OCI-LY1 (cell line): ENCODE measurements at regions not wholly inside any gene's neighbourhood (a gene's known extent, or its start where the extent isn't known, plus 50 kb on each side); places are given as distances from the start of the nearest gene placed in this dataset.

Experiments
- H2AFZ ChIP-seq: fragments of 200-600 bp; sonication (generic), shearing (Covaris generic); 2 replicates; pipeline ENCODE4 v1.6.0; 2014; ENCODE audit warnings: antibody characterized with exemption, mild to moderate bottlenecking, low read length
- H3F3A ChIP-seq: fragments of 200-600 bp; sonication (generic), shearing (Covaris generic); 2 replicates; pipeline ENCODE4 v1.6.0; 2014; ENCODE audit warnings: mild to moderate bottlenecking, antibody characterized with exemption, low read length, moderate library complexity; ENCODE audit not compliant: insufficient read depth
- H3K27ac ChIP-seq: fragments of 200-600 bp; sonication (generic); 2 replicates; pipeline ENCODE4 v1.5.1; 2014; ENCODE audit warnings: low read length, mixed run types, mild to moderate bottlenecking, low read depth; ENCODE audit not compliant: poor library complexity, severe bottlenecking
- H3K27me3 ChIP-seq: fragments of 200-600 bp; sonication (generic); 2 replicates; pipeline ENCODE4 v1.6.0; 2014; ENCODE audit warnings: antibody characterized with exemption, mild to moderate bottlenecking, low read length, moderate library complexity; ENCODE audit not compliant: insufficient read depth
- H3K36me3 ChIP-seq: fragments of 200-600 bp; sonication (generic); 2 replicates; pipeline ENCODE4 v1.6.1; 2014; ENCODE audit warnings: mild to moderate bottlenecking, antibody characterized with exemption, low read length, moderate library complexity, mixed read lengths; ENCODE audit not compliant: insufficient read depth
- H3K4me1 ChIP-seq: fragments of 200-600 bp; sonication (generic); 2 replicates; pipeline ENCODE4 v1.5.1; 2014; ENCODE audit warnings: mild to moderate bottlenecking, low read length, moderate library complexity; ENCODE audit not compliant: insufficient read depth, severe bottlenecking
- H3K4me2 ChIP-seq: fragments of 200-600 bp; sonication (generic), shearing (Covaris generic); 2 replicates; pipeline ENCODE4 v1.6.1; 2014; ENCODE audit warnings: low read length
- H3K4me3 ChIP-seq: fragments of 200-600 bp; sonication (generic); 2 replicates; pipeline ENCODE4 v1.5.1; 2014; ENCODE audit warnings: low read length, low read depth, mild to moderate bottlenecking, mixed read lengths; ENCODE audit not compliant: poor library complexity, severe bottlenecking
- H3K79me2 ChIP-seq: fragments of 200-600 bp; shearing (Covaris generic); 2 replicates; pipeline ENCODE4 v1.6.1; 2016; ENCODE audit warnings: mixed run types, low read length, mixed read lengths; ENCODE audit not compliant: insufficient read depth
- H3K9ac ChIP-seq: fragments of 200-600 bp; sonication (generic), shearing (Covaris generic); 2 replicates; pipeline ENCODE4 v1.6.1; 2014; ENCODE audit warnings: mild to moderate bottlenecking, low read length, mixed read lengths
- H3K9me2 ChIP-seq: fragments of 200-600 bp; sonication (generic), shearing (Covaris generic); 2 replicates; pipeline ENCODE4 v1.6.1; 2014; ENCODE audit warnings: low read depth, mild to moderate bottlenecking, low read length, mixed read lengths
- H3K9me3 ChIP-seq: fragments of 200-600 bp; shearing (Covaris generic); 2 replicates; pipeline ENCODE4 v1.6.1; 2014; ENCODE audit warnings: low read length, mixed read lengths
- H4K20me1 ChIP-seq: fragments of 200-600 bp; sonication (generic), shearing (Covaris generic); 2 replicates; pipeline ENCODE4 v1.6.0; 2016; ENCODE audit warnings: mild to moderate bottlenecking, low read length; ENCODE audit not compliant: insufficient read depth
- CTCF ChIP-seq: fragments of 200-600 bp; sonication (generic), shearing (Covaris generic); IDR thresholded peaks from 2 replicates; pipeline ENCODE4 v1.5.1; 2017; ENCODE audit warnings: mild to moderate bottlenecking, antibody characterized with exemption, low read length, moderate library complexity, mixed read lengths
- EZH2 ChIP-seq: fragments of 200-600 bp; sonication (generic), shearing (Covaris generic); IDR thresholded peaks from 2 replicates; pipeline ENCODE4 v1.8.0; 2017; ENCODE audit warnings: borderline replicate concordance, mixed run types, mild to moderate bottlenecking, antibody characterized with exemption, low read length, moderate library complexity, mixed read lengths

- Histone ChIP-seq H3K9me3 (no peaks in the 10 kb centered on the region), H3K27ac (no peak overlapping the region)
Measured at GRCh38 chr20:6994452-6994851, 227.0 kb downstream of the BMP2 start.

GRCh38 chr20:6998909-6999308 is 231.4 kb downstream of the BMP2 start:
- Histone ChIP-seq H3K4me2 (no peak overlapping the region), H3K9ac (no peak overlapping the region)
- TF ChIP-seq EZH2 (no peak), CTCF (no peak)

More at GRCh38 chr20:6994452-6994851, 227.0 kb downstream of the BMP2 start:
- no peaks in the 10 kb centered on the region for H3F3A ChIP-seq
- no peaks in the 10 kb centered on the region for H3K4me1 ChIP-seq
- no peak for TF ChIP-seq CTCF
- TF ChIP-seq EZH2: no peak
- no peak overlapping the region for H3K9ac ChIP-seq
- H3K4me3 ChIP-seq: no peak overlapping the region
- H3K27me3 ChIP-seq: no peaks in the 10 kb centered on the region
- H4K20me1 ChIP-seq: no peaks in the 10 kb centered on the region
- H2AFZ ChIP-seq: no peak overlapping the region
- H3K9me2 ChIP-seq: no peaks in the 10 kb centered on the region
- H3K36me3 ChIP-seq: no peaks in the 10 kb centered on the region
- no peaks in the 10 kb centered on the region for H3K79me2 ChIP-seq
- no peak overlapping the region for H3K4me2 ChIP-seq

GRCh38 chr20:6999381-6999780 is 231.9 kb downstream of the BMP2 start:
- Histone ChIP-seq H3K4me1 (no peaks in the 10 kb centered on the region), H3K9me3 (no peaks in the 10 kb centered on the region), H2AFZ (no peak overlapping the region), H3K9me2 (no peaks in the 10 kb centered on the region), H3F3A (no peaks in the 10 kb centered on the region), H3K4me3 (no peak overlapping the region), H3K4me2 (no peak overlapping the region), H3K27me3 (no peaks in the 10 kb centered on the region), H3K9ac (no peak overlapping the region), H3K36me3 (no peaks in the 10 kb centered on the region), H4K20me1 (no peaks in the 10 kb centered on the region), H3K27ac (no peak overlapping the region), H3K79me2 (no peaks in the 10 kb centered on the region)
- TF ChIP-seq EZH2 (no peak), CTCF (no peak)

More at GRCh38 chr20:6998909-6999308, 231.4 kb downstream of the BMP2 start:
- no peaks in the 10 kb centered on the region for H3K4me1 ChIP-seq
- H3K4me3 ChIP-seq: no peak overlapping the region
- H3K9me3 ChIP-seq: no peaks in the 10 kb centered on the region
- no peaks in the 10 kb centered on the region for H3K27me3 ChIP-seq
- H3K9me2 ChIP-seq: no peaks in the 10 kb centered on the region
- H3K27ac ChIP-seq: no peak overlapping the region
- no peaks in the 10 kb centered on the region for H3K36me3 ChIP-seq
- no peaks in the 10 kb centered on the region for H4K20me1 ChIP-seq
- no peak overlapping the region for H2AFZ ChIP-seq
- H3F3A ChIP-seq: no peaks in the 10 kb centered on the region
- no peaks in the 10 kb centered on the region for H3K79me2 ChIP-seq
